ENCODE measurements at regions not wholly inside any gene's neighbourhood (a gene's known extent, or its start where the extent isn't known, plus 50 kb on each side); places are given as distances from the start of the nearest gene placed in this dataset.

DNA sequence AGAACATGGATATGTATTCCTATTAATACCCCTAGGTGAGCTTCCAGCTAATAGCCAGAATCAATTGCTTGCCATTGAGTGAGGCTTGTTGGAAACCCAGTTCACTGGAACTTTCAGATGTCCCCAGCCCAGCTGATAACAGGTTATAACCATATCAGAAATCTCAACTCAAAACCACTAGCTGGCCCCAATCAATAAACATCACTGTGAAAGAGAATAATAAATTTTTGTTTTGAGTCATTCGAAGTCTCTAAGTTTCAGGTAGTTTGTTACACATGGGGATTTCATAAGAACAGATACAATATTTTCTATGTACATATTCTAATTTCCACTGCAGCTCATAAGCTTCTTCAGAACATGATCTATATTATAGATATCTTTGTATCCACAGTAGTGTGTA is 162.9 kb upstream of the SNX7 start:
- intact Hi-C loops (cut with micrococcal nuclease) = no loop called here
- DNase-seq = no peak
- Histone ChIP-seq H3K27me3 (ENCODE audit: low read depth) (no peaks in the 10 kb centered on the region), H3K9me3 (replicated peaks) (no peaks in the 10 kb centered on the region), H3K4me3 (no peak overlapping the region), H3K27ac (replicated peaks) (no peak overlapping the region), H3K4me1 (no peaks in the 10 kb centered on the region), H3K36me3 (no peaks in the 10 kb centered on the region)
- TF ChIP-seq, protein P1, sequence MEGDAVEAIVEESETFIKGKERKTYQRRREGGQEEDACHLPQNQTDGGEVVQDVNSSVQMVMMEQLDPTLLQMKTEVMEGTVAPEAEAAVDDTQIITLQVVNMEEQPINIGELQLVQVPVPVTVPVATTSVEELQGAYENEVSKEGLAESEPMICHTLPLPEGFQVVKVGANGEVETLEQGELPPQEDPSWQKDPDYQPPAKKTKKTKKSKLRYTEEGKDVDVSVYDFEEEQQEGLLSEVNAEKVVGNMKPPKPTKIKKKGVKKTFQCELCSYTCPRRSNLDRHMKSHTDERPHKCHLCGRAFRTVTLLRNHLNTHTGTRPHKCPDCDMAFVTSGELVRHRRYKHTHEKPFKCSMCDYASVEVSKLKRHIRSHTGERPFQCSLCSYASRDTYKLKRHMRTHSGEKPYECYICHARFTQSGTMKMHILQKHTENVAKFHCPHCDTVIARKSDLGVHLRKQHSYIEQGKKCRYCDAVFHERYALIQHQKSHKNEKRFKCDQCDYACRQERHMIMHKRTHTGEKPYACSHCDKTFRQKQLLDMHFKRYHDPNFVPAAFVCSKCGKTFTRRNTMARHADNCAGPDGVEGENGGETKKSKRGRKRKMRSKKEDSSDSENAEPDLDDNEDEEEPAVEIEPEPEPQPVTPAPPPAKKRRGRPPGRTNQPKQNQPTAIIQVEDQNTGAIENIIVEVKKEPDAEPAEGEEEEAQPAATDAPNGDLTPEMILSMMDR (IDR thresholded peaks at IDR 0.05; ENCODE audit: borderline replicate concordance) = no peak

GRCh38 chr1:98497497-98497896 is 164.0 kb upstream of the SNX7 start:
- intact Hi-C loops (cut with micrococcal nuclease) = no loop called here
- Histone ChIP-seq H3K36me3 (no peaks in the 10 kb centered on the region), H3K4me3 (no peak overlapping the region), H3K9me3 (replicated peaks) (no peaks in the 10 kb centered on the region), H3K27ac (replicated peaks) (no peak overlapping the region), H3K4me1 (no peaks in the 10 kb centered on the region), H3K27me3 (ENCODE audit: low read depth) (no peaks in the 10 kb centered on the region)
- DNase-seq = no peak
- TF ChIP-seq, protein P1 (IDR thresholded peaks at IDR 0.05; ENCODE audit: borderline replicate concordance) = no peak

DNA sequence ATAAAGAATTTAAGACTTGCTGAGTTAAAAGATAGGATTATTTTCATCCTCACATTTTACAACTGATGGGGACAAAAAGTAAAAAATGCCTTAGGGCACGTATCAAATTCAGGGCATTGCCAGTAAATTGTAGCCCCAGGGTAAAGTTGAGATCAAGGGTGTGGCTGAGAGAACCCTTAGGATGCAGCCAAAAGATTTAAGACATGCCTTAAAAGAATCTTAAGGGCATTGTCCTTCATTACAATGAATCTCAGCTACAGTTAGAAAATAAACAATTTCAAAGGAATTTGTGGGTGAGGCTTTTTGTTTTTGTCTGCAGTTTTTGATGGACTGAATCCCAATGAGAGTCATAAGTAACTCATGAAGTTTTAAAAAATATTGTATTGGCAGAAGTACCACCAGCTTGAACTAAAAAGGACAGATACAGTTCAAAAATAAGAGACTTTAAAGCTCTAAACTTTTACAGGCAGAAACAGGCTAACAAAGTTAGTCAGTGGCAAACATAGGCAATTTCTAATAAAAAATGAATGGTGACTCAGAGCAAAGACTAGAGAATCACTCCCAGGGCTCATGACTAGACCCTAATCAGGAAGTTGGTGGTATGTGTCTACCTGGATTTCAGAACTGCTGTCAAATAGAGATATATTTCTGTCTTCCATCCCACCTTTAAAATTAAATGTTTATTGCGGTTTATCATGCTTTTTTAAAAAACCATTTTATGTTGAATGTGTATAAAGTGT is 165.1 kb upstream of the SNX7 start:
- no peak for DNase-seq
- Histone ChIP-seq H3K9me3 (replicated peaks) (no peaks in the 10 kb centered on the region), H3K27ac (replicated peaks) (no peak overlapping the region), H3K4me1 (no peaks in the 10 kb centered on the region), H3K36me3 (no peaks in the 10 kb centered on the region), H3K27me3 (ENCODE audit: low read depth) (no peaks in the 10 kb centered on the region), H3K4me3 (no peak overlapping the region)
- intact Hi-C loops (cut with micrococcal nuclease) = no loop called here
- TF ChIP-seq, protein P1 (IDR thresholded peaks at IDR 0.05; ENCODE audit: borderline replicate concordance) = no peak

- no peak for DNase-seq
- Histone ChIP-seq H3K4me3 (no peak overlapping the region), H3K36me3 (no peaks in the 10 kb centered on the region), H3K27me3 (ENCODE audit: low read depth) (no peaks in the 10 kb centered on the region), H3K4me1 (no peaks in the 10 kb centered on the region), H3K27ac (replicated peaks) (no peak overlapping the region), H3K9me3 (replicated peaks) (no peaks in the 10 kb centered on the region)
- intact Hi-C loops (cut with micrococcal nuclease) = no loop called here
- TF ChIP-seq, protein P1 (IDR thresholded peaks at IDR 0.05; ENCODE audit: borderline replicate concordance) = no peak
These were observed 168.1 kb upstream of the SNX7 start for GRCh38 chr1:98493469-98493868.

GRCh38 chr1:98490099-98490498 is 171.4 kb upstream of the SNX7 start:
- no peaks in the 10 kb centered on the region for H3K36me3 ChIP-seq
- no peak for DNase-seq
- no peak overlapping the region for H3K27ac ChIP-seq (replicated peaks)
- intact Hi-C loops (cut with micrococcal nuclease) = no loop called here
- no peaks in the 10 kb centered on the region for H3K4me1 ChIP-seq
- H3K4me3 ChIP-seq = no peak overlapping the region
- TF ChIP-seq, protein P1 (IDR thresholded peaks at IDR 0.05; ENCODE audit: borderline replicate concordance) = no peak
- no peaks in the 10 kb centered on the region for H3K9me3 ChIP-seq (replicated peaks)
- no peaks in the 10 kb centered on the region for H3K27me3 ChIP-seq (ENCODE audit: low read depth)

Measured in left ventricle myocardium inferior (tissue), 1 donor.